ENCODE measurements at regions not wholly inside any gene's neighbourhood (a gene's known extent, or its start where the extent isn't known, plus 50 kb on each side); places are given as distances from the start of the nearest gene placed in this dataset.

- TF ChIP-seq POLR2A (IDR thresholded peaks at IDR 0.05) (no peak), CTCF (IDR thresholded peaks at IDR 0.05 in 4 of 5, conservative IDR thresholded peaks at IDR 0.05 in 1 of 5) (no peak)
These were observed 492.2 kb upstream of the PKN2 start for GRCh38 chr1:88191917-88192316.

All from gastrocnemius medialis (tissue), 4 donors.